Suppressor macrophage (primary cell): ENCODE measurements at regions not wholly inside any gene's neighbourhood (a gene's known extent, or its start where the extent isn't known, plus 50 kb on each side); places are given as distances from the start of the nearest gene placed in this dataset.

Source experiments
- DNase-seq, 4 experiments: peaks; one replicate each; pipeline ENCODE4 v3.0.0-alpha.2; 2020 to 2022

DNA sequence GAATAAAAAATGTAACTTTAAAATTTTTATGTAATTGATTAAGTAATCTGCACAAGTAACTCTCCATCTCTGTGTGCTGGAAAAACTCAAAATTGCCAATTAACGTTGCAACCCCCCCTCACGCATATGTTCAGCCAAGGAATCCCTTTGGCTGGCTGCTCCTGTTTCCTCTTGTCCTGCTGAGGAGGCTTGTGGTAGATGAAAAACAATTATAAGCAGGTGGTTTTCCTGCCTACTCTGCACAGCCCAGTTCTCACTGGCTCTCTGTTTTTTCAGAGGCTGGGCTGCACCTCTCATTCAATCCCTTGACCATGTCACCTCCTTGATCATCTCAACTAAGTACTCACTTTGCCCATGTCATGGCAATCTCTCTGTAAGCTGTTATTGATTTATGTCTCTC is 1068.4 kb downstream of the ARAP2 start:
- no peak for DNase-seq

DNA sequence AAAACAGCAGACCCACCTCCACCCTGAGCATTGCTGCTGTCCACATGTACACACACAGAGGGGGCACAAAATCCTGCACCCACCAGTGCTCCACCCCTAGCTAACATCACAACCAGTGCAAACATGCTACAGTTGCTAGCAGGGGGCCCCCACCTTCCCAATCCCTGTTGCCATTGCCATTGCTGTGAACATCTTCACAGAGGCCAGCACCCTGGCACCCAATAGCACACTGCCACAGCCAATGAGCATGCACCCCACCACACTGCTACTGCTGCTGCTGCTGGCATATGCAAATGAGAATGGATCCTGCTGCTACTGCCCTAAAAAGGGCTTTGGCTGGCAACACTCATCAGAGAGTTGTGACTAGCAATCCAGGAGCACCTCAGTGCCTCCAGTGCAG is 1061.9 kb downstream of the ARAP2 start:
- DNase-seq: no peak

- no peak for DNase-seq
Measured at GRCh38 chr4:35189988-35190613, 1054.2 kb downstream of the ARAP2 start.

DNA sequence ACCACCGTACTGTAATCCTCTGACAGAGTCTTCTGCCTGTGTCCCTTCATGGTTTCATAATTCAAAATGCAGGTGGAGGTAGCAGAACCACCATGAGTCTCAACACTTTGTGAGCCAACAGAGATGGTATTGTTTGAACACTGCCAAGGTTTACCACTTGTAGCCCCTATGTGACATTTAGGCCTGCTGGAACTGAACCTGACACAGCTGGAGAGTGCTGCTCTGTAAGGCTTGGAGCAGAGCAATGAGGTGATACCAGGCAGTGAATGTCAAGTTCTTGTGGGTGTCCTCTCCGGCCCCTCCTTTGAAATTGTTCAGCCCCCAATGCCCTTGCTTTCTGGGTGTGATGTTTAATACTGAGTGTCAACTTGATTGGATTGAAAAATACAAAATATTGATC is 1042.9 kb downstream of the ARAP2 start:
- DNase-seq: no peak

DNA sequence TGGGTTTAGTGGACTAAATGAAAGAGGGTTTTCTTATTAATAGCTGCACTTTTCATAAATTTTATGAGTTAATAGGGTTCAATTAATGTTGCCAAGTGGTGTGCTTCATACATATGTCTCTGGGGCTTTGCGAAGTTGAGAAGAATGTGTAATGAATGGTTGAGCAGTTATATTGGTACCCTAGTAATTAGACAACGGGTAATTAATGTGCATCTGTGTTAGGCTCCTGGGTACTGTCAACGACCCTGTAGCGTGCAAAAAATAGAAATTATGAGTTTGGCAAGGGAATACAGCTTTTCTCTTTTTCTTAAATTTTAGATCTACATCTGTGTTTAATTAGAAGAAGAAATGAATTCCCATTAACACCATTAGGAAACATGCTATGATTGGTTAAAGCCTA is 1027.7 kb downstream of the ARAP2 start:
- DNase-seq: no peak

DNA sequence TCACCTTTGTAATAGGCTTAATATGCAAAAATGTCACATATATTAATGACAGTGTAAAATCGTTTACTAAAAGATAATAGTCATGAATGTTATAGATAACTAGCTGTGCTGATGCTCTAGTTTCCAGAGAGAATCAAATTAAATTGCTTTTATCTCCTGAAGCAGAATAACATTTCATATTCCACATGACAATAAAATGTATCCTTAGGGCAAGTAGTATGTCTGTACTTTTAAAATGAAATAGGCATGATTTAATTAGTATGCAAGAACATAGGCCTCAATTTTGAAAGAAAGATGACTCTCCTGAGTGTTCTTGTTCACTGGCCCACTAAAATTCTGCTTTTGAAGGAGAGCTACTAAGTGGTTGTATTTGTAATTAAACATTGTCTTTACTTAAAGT is 1027.0 kb downstream of the ARAP2 start:
- DNase-seq: no peak

- DNase-seq: no peak
Measured at GRCh38 chr4:35228313-35228712, 1016.0 kb downstream of the ARAP2 start.

GRCh38 chr4:35229021-35229420 is 1015.3 kb downstream of the ARAP2 start:
- no peak for DNase-seq

DNA sequence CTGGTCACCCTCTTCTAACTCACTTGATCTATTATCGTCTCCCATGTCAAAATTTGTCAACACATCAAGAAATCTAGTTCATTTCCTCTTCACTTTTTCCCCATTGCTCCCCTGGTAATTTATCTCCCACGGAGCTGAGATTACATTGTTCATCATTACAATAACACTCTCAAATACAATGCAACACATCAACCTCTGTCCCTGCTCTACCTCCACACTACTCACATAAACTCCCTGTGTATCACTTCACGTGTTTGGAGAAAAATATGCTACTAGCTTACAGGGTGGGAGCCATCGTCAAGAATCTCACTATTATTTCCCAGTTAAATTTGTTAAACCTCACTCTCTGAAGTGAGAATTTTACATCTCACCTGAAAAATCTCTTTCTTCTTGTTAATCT is 1006.4 kb downstream of the ARAP2 start:
- DNase-seq: no peak

GRCh38 chr4:35238793-35239192 is 1005.5 kb downstream of the ARAP2 start:
- DNase-seq: no peak

- no peak for DNase-seq
Measured at GRCh38 chr4:35246493-35246892, 997.8 kb downstream of the ARAP2 start.

GRCh38 chr4:35247047-35247446 is 997.3 kb downstream of the ARAP2 start:
- DNase-seq: no peak

DNA sequence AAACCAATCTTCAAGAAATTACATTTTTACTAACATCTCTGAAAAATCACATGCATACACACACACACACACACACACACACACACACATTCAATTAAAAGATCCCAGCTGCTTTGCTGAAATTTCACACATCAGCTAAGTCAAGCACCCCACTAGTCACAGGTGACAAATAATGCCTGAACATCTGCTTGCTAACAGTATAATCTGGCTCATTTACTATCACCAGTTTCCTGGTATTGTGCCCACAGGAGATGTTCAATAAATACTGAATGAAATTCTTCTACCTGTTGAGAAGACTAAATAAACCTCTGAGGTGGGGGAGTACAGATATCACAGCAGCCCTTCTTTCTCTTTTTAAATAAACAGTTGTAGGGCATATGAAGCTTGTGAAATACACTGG is 994.0 kb downstream of the ARAP2 start:
- DNase-seq: no peak

- DNase-seq: no peak
Measured at GRCh38 chr4:35250761-35251160, 993.6 kb downstream of the ARAP2 start.

DNA sequence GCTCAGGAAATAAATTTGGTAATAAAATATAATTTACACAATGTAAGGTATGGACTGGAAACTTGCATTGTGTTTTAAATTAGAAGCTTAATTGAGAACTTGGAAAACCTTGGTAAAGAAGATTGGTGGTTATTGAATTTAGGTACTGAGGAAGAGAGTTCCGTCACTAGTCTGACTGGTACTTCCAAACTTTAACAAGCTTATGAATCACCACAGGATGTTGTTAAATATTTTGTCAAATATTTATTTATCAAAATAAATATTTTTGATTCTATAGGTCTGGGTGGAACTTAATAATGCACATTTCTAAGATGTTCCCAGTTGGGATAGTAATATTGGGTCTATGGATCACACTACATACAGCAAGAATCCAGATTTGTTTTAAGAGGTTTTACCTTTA is 992.2 kb downstream of the ARAP2 start:
- no peak for DNase-seq

DNA sequence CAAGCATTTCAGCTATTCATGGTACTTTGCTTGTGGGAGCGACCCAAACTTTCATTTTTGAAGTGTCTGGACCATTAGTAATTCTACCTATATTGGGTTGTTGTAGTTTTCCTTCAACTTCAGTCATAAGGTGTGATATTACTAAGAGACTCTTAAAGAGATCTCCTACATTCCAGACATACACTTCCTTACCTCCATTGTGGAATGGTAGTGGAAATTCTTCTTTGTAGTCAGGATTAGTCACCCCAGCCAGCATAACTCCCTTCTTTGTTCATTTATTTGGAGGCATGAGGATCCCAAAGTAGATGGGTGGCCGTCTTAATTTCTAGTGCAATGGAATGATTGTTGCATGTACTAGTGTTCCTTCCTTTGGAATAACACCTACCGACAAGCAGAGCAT is 991.4 kb downstream of the ARAP2 start:
- no peak for DNase-seq

- DNase-seq: no peak
Measured at GRCh38 chr4:35253331-35253730, 991.0 kb downstream of the ARAP2 start.

DNA sequence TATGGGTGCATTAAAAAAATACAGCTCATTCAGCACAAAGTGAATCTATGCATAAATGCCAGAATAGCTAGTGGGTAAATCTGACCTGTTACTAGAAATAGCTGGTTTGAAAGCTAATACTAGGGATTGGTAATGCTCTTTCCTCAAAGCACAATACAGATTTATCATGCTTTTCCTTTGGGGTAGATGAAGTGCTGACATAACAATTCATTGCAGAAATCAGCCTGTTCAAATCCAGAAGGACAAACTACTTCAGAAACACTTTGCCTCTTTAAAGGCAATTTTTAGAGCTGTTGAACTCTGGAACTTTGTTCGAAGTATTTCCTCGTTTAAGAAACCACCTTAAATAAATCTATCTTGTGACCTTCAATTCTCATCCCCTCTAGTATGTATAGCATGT is 957.9 kb downstream of the ARAP2 start:
- DNase-seq: no peak

GRCh38 chr4:35300996-35301774 is 943.1 kb downstream of the ARAP2 start:
- no peak for DNase-seq

DNA sequence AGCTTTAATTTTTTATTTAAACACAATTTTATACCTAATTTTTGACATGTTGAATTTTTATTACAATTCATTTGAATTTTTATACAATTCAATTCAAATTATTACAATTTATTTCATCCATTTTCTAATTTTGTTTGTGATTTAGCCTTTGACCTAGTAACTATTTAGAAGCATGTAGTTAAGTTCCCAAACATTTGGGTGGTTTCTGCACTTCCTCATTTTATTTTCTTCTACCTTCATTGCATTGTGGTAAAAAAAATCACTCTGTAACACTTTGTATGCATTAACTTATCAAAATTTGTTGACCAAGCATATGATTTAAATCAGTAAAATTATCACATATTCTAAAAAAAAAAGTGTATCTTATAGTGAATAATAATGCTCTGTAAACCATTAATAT is 928.9 kb downstream of the ARAP2 start:
- DNase-seq: no peak

DNA sequence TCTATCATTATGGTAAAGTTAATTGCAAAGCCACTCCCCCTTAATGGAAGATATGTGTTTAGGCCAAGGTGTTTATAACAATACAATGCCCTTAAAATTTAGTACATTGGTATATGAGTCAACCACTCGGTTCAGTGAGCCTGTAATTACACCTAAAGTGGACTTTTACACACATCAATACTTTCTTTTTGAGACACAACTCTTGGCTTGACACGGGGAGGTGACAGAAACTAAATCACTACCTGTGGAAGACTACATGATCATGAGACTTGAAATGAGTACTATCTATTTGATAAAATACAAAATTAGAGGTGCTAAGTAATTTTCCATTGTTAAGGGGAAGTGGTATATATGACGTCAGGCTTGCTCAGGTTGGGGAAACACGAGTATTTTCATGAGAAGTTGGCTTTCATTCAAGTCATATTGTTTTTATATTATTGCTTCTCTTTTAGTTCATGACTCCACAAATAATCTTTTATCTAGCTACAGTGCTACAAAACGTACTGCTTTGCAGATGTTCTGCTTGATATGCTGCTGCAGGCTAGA is 918.3 kb downstream of the ARAP2 start:
- DNase-seq: no peak

- DNase-seq: no peak
Measured at GRCh38 chr4:35342833-35343232, 901.5 kb downstream of the ARAP2 start.

GRCh38 chr4:35347276-35347675 is 897.0 kb downstream of the ARAP2 start:
- DNase-seq: no peak

GRCh38 chr4:35358001-35358584 is 886.2 kb downstream of the ARAP2 start:
- no peak for DNase-seq
